Heart left ventricle (tissue), 13 donors: ENCODE measurements at regions not wholly inside any gene's neighbourhood (a gene's known extent, or its start where the extent isn't known, plus 50 kb on each side); places are given as distances from the start of the nearest gene placed in this dataset.

Experiments
- CTCF ChIP-seq, 12 donors: fragments of 200-600 bp; sonication (generic) in 4 of 12; IDR thresholded peaks; one replicate each; pipeline versions ENCODE4 v1.5.0 to v1.8.0; 2018 to 2022; ENCODE audit warnings: antibody characterized with exemption in 12 of 12, mild to moderate bottlenecking in 5 of 12
- POLR2A ChIP-seq, 2 donors: fragments of 450-650 bp; IDR thresholded peaks; one replicate each; pipeline ENCODE4 v1.6.1; 2017; ENCODE audit warnings: antibody characterized with exemption in 2 of 2, mild to moderate bottlenecking in 2 of 2, moderate library complexity in 2 of 2
- donor health status: ischemic (EF 13 %, LVEDD 7.1; RV severe dilation, severe dysfunction).
- donor health status: DM: no; HTN: yes; CAD: no.
- donor health status: DM: no; HTN: no; CAD: no.
- donor health status: ischemic (EF 25% LVEDD 6.9; RV normal size, moderate dysfunction).
- donor health status: ischemic (EF 25% LVEDD 5.7; RV mildly dilated, moderate dysfunction).
- donor health status: ischemic (EF 35%, LVEDD 5.7; RV mildly dilated, moderate dysfunction).
- donor health status: nonischemic (EF 11% LVEDD 7.7; RV severe dilation, severe dysfunction).
- donor health status: DM: yes; HTN: yes; CAD: no.
- donor health status: PGD.
- donor health status: ischemic (EF 29% LVEDD 5.4; RV normal size, mild dysfunction).
- donor health status: nonischemic (EF 23%, LVEDD 6.1; RV moderate dilation, normal function).

DNA sequence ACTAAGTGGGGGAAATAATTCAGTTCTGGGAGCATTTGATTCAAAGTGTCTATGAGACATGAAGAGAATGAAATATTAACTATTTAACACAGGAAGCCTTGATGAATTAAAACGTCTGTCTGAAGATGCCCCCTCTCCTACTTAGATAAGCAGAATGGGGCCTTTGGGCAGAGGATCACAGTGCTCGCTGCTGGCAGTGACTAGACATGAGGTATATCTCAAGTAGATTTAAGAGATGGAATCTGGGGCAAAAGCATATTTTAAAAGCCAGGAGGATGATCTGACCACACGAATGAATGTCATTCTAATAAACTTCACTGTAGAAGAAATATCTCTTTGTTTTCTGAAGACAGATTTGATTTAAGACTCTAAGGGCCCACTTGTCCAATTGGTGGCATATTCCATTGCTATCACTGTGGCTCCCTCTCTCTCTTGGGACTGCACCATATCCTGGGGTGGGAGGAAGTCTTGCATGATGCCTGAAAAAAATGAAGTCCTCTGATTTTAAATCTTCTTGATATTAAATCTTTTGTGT is 254.0 kb downstream of the MAN2A1 start:
- no peak for TF ChIP-seq CTCF (IDR thresholded peaks at IDR 0.05)
- no peak for TF ChIP-seq POLR2A (IDR thresholded peaks at IDR 0.05)
